Neural cell (in vitro differentiated cells): ENCODE measurements at regions not wholly inside any gene's neighbourhood (a gene's known extent, or its start where the extent isn't known, plus 50 kb on each side); places are given as distances from the start of the nearest gene placed in this dataset.

Source experiments
- EP300 ChIP-seq: fragments of 450-650 bp; conservative IDR thresholded peaks from 2 replicates; pipeline ENCODE4 v1.6.1; 2014; ENCODE audit warnings: antibody characterized with exemption, mild to moderate bottlenecking, moderate library complexity; ENCODE audit not compliant: poor library complexity, severe bottlenecking
- EZH2 ChIP-seq: fragments of 200-600, 300-800 bp; shearing (Covaris generic), sonication (generic); IDR thresholded peaks from 2 replicates; pipeline ENCODE4 v1.6.1; 2014; ENCODE audit warnings: antibody characterized with exemption, low read length, borderline replicate concordance, mild to moderate bottlenecking; ENCODE audit not compliant: insufficient read depth, poor library complexity, severe bottlenecking
- MXI1 ChIP-seq: fragments of 450-650 bp; conservative IDR thresholded peaks from 2 replicates; pipeline ENCODE4 v1.6.1; 2014; ENCODE audit warnings: antibody characterized with exemption, mild to moderate bottlenecking; ENCODE audit not compliant: poor library complexity, severe bottlenecking
- POLR2AphosphoS5 ChIP-seq: IDR thresholded peaks from 2 replicates; pipeline ENCODE4 v1.6.1; 2012
- RAD21 ChIP-seq: fragments of 450-650 bp; conservative IDR thresholded peaks from 2 replicates; pipeline ENCODE4 v1.6.1; 2014; ENCODE audit warnings: antibody characterized with exemption, mild to moderate bottlenecking, moderate library complexity
- TF ChIP-seq, protein P1 (sequence below): fragments of 450-650 bp; IDR thresholded peaks from 2 replicates; pipeline ENCODE4 v1.5.1; 2014; ENCODE audit warnings: antibody characterized with exemption, mild to moderate bottlenecking, moderate library complexity; ENCODE audit not compliant: poor library complexity, severe bottlenecking

DNA sequence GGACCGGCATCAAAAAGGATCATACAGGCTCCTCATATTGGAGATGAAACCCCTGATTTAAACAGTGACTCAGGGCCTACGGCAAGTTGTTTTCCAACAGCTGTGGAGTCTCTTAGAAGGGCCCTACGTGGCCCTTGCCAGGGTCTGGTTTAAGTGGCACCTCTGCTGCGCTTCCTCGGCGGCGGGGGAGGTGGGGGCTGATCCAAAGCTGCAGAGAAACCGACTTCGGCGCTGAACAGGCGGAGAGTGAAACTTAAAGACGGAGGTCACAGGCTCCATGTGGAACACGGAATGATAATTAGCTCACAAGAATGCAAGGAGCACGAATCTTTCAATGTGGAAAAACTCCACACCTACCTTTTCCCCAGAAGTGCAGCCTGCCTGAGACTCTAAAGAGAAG is 477.9 kb downstream of the TCERG1L start:
- TF ChIP-seq EP300: no peak
- TF ChIP-seq, protein P1, sequence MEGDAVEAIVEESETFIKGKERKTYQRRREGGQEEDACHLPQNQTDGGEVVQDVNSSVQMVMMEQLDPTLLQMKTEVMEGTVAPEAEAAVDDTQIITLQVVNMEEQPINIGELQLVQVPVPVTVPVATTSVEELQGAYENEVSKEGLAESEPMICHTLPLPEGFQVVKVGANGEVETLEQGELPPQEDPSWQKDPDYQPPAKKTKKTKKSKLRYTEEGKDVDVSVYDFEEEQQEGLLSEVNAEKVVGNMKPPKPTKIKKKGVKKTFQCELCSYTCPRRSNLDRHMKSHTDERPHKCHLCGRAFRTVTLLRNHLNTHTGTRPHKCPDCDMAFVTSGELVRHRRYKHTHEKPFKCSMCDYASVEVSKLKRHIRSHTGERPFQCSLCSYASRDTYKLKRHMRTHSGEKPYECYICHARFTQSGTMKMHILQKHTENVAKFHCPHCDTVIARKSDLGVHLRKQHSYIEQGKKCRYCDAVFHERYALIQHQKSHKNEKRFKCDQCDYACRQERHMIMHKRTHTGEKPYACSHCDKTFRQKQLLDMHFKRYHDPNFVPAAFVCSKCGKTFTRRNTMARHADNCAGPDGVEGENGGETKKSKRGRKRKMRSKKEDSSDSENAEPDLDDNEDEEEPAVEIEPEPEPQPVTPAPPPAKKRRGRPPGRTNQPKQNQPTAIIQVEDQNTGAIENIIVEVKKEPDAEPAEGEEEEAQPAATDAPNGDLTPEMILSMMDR: no peak
- no peak for TF ChIP-seq MXI1
- TF ChIP-seq RAD21: no peak
- no peak for TF ChIP-seq EZH2
- no peak for TF ChIP-seq POLR2AphosphoS5
